ENCODE measurements at regions not wholly inside any gene's neighbourhood (a gene's known extent, or its start where the extent isn't known, plus 50 kb on each side); places are given as distances from the start of the nearest gene placed in this dataset.

GRCh38 chr1:204741440-204741839, 55.9 kb upstream of the LRRN2 start:
- Mint-ChIP-seq H3K27ac (no peak overlapping the region), H3K9me3 (peaks cover 10 to 12% of the 10 kb centered on the region in 2 experiments), H3K36me3 (ENCODE audit: insufficient read depth in 1 of 3, low read depth in 3 of 3) (peaks cover 0 to 11% (median 0%) of the 10 kb centered on the region in 3 experiments; a peak in 3 of 7 replicates), H3K27me3 (ENCODE audit: low read depth) (peaks cover 14% of the 10 kb centered on the region), H3K4me3 (no peak overlapping the region), H3K4me1 (0 out of 4 replicates have a peak, but pooled peaks cover 2 to 4% of the 10 kb centered on the region in 2 experiments)
- H3K14ac ChIP-seq (ENCODE audit: insufficient read depth, low read length): no peak overlapping the region
- no peak overlapping the region for H4K8ac ChIP-seq (replicated peaks; ENCODE audit: insufficient read length, low read depth, low read length)
- H3K27ac ChIP-seq (ENCODE audit: insufficient read length, low read depth, low read length): no peak overlapping the region
- no peak overlapping the region for H2BK120ac ChIP-seq (ENCODE audit: low read depth, low read length, poor library complexity, severe bottlenecking)
- H2BK5ac ChIP-seq (ENCODE audit: insufficient read length, low read length): no peak overlapping the region
- H4K5ac ChIP-seq (ENCODE audit: insufficient read length, low read depth, low read length): no peak overlapping the region
- H2BK20ac ChIP-seq (ENCODE audit: low read depth, low read length, poor library complexity, severe bottlenecking): no peak overlapping the region
- H3T11ph ChIP-seq (ENCODE audit: low read length): no peak overlapping the region
- no peak for DNase-seq
- H2BK12ac ChIP-seq (ENCODE audit: insufficient read length, low read depth, low read length): no peak overlapping the region
- no peak overlapping the region for H2AFZ ChIP-seq (ENCODE audit: low read length)
- WGBS (ENCODE audit: extremely low coverage, insufficient read length, low lambda C conversion rate): no CpG with 5 or more reads among the region's 1 CpG
- no peaks in the 10 kb centered on the region for H3K79me2 ChIP-seq (ENCODE audit: insufficient read depth, low read length)
- H3K9ac ChIP-seq (ENCODE audit: extremely low read depth, insufficient read length, low read length): no peak overlapping the region
- no peak overlapping the region for H3K4me2 ChIP-seq (ENCODE audit: insufficient read depth, insufficient read length, low read length)
- H3K9me3 ChIP-seq (ENCODE audit: control insufficient read depth, low read depth, low read length): peaks cover 4% of the 10 kb centered on the region
- no peak for TF ChIP-seq CTCF (conservative IDR thresholded peaks at IDR 0.05)
- no peaks in the 10 kb centered on the region; the same call in 1 of the 2 replicates for H3K27me3 ChIP-seq (ENCODE audit: insufficient read depth, low read length)
- no peak overlapping the region for H2AK5ac ChIP-seq (ENCODE audit: insufficient read length, low read length)
- H3K18ac ChIP-seq (ENCODE audit: insufficient read length, low read depth, low read length): no peak overlapping the region
- H3K4me1 ChIP-seq (ENCODE audit: insufficient read depth, low read length): no peaks in the 10 kb centered on the region; the same call in 1 of the 2 replicates
- H4K91ac ChIP-seq (ENCODE audit: insufficient read length, low read depth, low read length): no peak overlapping the region
- H3K23ac ChIP-seq (ENCODE audit: insufficient read length, low read depth, low read length): no peak overlapping the region
- H4K20me1 ChIP-seq (ENCODE audit: control insufficient read depth, insufficient read depth, insufficient read length): no peaks in the 10 kb centered on the region
- no peak overlapping the region for H3K56ac ChIP-seq (ENCODE audit: insufficient read length, low read depth, low read length)
- no peaks in the 10 kb centered on the region for H3K23me2 ChIP-seq (ENCODE audit: insufficient read length, low read depth, low read length, poor library complexity, severe bottlenecking)
- H3K4ac ChIP-seq (ENCODE audit: low read depth, low read length): no peak overlapping the region
- no peaks in the 10 kb centered on the region for H3K79me1 ChIP-seq (ENCODE audit: insufficient read depth, low read depth, low read length, poor library complexity, severe bottlenecking)
- no peak overlapping the region for H2BK15ac ChIP-seq (ENCODE audit: low read depth, low read length)
